DMS153 treated with DMSO at 0.1 percent for 48 hours (cell line): ENCODE measurements at regions not wholly inside any gene's neighbourhood (a gene's known extent, or its start where the extent isn't known, plus 50 kb on each side); places are given as distances from the start of the nearest gene placed in this dataset.
"Not testable (repeated sequence)": the region's sequence is repeated elsewhere in the genome, so short reads cannot be mapped to it uniquely, and the experiment has no call there.

ENCODE experiments used
- DNase-seq: peaks from one replicate; lab custom pipeline; 2025; ENCODE audit not compliant: unreplicated experiment; lab: John Stamatoyannopoulos, UW

- not testable (repeated sequence) for DNase-seq
Observed at GRCh38 chr9:73976424-73976823, 520.7 kb upstream of the RORB start.

- no peak for DNase-seq
Observed at GRCh38 chr9:73979894-73980264, 517.3 kb upstream of the RORB start.

DNA sequence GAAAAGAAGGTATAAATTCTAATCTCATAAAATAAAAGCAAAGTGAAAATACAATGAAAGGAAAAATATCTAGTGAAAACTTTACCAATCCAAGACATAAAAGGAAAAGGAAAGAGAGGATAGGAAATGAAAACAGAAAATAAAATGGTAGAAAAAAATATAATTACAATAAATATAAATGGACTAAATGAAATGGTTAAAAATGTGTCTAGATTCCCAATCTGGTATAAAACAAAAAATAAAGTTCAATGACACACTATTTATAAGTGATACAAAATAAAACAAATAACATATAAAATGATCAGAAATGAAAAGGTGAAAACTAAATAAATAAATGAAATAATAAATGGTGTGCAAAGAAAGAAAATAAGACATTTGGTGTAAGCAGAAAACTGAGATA lies 516.4 kb upstream of the RORB start:
- no peak for DNase-seq

DNA sequence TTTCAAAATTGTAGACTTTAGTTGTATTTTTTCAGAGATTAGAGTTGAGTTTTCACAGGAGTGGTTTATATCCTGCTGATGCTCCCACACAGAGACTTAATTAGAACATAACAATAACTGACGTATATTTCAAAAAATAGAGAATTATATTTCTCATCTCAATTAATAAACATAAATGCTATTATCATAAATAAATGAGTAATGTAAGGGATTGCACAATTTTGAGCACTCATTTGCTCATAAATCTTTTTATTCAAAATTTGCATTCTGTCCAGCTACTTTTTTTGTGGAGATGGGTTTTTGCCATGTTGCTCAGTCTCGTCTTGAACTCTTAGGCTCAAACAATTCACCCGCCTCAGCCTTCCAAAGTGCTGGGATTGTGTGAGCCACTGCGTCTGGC lies 515.7 kb upstream of the RORB start:
- no peak for DNase-seq

- no peak for DNase-seq
Observed at GRCh38 chr9:73995836-73996235, 501.3 kb upstream of the RORB start.

DNA sequence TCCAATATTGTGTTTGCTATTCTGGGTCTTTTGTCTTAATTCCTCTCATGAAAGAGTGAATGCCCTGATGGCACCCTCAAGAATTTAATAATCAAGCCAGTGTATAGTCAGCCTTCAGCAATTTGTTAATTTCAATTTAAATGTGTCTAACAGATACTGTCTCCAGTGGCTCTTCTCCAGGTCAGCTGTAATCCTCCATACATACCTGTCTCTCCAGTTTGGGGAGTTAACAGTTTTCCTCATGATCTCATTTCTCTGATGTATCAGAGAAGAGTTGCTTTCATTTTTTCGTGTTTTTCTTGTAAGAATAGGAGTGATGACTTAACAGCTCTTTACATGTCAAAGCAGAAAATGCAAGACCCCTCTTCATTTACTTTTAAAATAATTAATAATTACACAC lies 500.3 kb upstream of the RORB start:
- no peak for DNase-seq

GRCh38 chr9:74001382-74001781 lies 495.8 kb upstream of the RORB start:
- no peak for DNase-seq

DNA sequence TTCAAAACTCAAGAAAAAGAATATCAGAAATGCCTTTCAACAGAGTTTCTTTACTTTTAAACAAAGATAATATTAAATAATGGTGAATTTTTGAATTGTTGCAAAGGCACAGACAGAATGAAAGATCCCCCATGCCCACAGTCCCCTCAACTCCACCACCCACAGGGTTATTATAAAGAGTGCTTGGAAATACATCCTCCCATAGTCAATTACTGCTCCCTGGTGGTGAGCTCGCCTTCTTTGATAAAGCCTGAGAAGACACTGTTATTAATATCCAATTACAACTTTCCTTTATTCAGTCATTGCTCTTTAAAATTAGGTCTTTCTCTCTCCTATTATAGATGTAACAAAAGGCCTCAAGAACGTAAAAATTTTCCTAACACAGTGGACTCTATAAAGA lies 490.2 kb upstream of the RORB start:
- no peak for DNase-seq

DNA sequence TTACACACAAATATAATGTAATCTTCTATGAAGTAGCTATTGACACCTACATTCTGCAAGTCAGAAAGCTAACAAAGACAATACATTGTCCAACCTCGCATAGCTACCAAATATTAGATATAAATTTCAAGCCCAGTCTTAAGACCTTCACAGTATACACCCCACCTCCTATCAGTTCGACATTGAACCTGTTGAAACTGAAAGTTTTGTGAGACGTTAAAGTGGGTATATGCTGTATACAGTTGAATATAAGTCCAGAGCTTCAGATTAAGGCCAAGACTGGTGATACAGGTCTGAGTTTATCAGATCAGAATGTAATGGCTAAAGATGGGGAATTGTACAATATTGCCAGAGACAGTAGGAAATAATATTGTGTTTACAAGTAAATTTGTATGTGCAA lies 489.3 kb upstream of the RORB start:
- no peak for DNase-seq

- DNase-seq = no peak
Observed at GRCh38 chr9:74016004-74016403, 481.1 kb upstream of the RORB start.

DNA sequence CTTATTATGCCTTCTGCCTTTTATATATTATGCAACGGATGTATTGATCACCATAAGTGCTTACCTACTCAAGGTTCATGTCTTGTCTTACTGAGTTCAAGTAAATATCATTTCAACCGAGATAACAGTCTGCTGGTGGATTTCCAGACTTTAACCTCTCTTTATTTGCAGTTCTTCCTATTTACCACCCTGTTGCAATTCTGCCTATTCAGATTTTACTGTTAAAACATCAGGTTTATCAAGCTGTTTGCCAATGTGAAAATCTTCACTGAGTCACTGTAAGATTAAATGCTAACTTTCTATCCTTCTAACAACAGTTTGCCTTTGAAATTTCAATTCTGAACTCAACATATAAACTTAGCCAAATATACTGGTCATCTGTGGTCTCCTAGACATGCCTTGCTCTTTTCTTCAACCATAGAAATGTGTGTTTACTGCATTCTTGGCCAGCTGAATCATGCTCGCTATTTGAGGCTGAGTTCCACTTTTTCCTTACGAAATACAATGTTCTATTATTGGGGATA lies 471.7 kb upstream of the RORB start:
- DNase-seq = no peak

DNA sequence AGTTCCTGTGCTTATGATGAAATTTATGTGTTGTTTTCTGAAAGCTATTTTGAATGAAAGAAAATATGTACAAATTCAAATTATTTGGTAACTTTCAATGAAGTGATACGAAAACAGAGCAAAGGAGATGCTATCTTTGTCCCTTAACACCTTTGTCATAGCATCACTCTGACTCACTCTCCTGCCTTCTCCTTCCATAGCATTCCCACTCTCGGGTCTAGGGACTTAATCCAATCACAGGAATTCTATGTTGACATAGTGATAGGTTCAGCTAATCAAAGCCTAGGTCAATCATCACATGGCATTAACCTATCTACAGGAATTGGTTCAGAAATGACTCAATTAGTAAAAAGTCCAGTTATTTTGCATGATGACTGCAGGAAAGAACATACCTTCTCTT lies 464.7 kb upstream of the RORB start:
- no peak for DNase-seq

GRCh38 chr9:74035786-74036185 lies 461.3 kb upstream of the RORB start:
- no peak for DNase-seq

GRCh38 chr9:74036549-74037231 lies 460.4 kb upstream of the RORB start:
- DNase-seq = no peak

GRCh38 chr9:74037274-74037673 lies 459.9 kb upstream of the RORB start:
- DNase-seq = no peak

DNA sequence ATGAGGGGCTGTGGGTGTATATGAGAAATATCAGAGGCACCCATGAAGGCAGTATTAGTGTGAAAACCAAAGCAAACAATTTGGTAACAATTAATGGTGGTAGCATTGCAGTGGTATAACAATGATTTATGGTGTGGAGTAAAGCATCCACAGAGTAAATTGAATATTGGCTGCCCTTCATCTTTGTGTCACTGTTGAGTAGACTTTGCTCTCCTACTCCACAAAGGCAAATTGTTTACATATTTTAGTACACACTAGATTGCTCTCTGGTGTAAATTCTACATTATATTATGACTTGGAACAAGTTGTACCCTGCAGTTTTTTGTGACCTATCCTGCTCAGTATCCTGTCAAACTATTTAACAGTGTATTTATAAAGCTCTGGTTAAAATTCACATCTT lies 455.5 kb upstream of the RORB start:
- DNase-seq = no peak

DNA sequence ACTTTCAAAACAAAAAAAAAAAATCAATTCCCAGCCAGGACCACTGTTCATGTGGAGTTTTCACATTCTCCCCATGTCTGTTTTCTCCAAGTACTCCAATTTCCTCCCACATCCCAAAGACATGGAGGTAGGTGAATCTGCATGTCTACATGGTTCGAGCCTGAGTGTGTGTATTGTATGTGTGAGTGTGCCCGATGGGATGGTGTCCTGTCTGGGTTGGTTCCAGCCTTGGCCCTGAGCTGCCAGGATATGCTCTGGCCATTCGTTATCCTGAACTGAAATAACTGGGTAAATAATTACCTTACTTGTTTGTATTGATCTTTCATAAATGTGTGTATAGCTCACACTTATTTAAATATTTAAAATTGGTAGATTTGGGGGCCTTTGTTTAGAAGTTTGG lies 452.3 kb upstream of the RORB start:
- no peak for DNase-seq

GRCh38 chr9:74056023-74056422 lies 441.1 kb upstream of the RORB start:
- no peak for DNase-seq

GRCh38 chr9:74057051-74057450 lies 440.1 kb upstream of the RORB start:
- DNase-seq = not testable (repeated sequence)

GRCh38 chr9:74064702-74065101 lies 432.4 kb upstream of the RORB start:
- no peak for DNase-seq

- no peak for DNase-seq
Observed at GRCh38 chr9:74066128-74066527, 431.0 kb upstream of the RORB start.

DNA sequence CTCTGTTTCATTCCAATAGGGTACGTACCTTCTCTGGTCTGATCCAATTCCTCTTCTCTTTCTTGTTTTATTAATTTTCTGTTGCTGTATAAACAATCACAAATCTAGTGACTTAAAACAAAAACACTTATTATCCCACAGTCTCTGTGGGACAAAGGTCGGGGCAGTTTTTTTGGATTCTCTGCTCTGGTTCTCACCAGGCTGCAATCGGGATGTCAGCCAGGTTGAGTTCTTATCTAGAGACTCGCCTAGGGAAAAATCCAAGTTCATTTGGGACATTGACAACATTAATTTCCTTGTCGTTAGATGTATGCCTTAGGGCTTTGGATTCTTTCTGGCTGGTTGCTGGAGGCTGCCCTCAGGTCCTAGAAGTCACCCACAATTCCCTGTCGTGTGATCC lies 430.5 kb upstream of the RORB start:
- DNase-seq = no peak

- DNase-seq = no peak
Observed at GRCh38 chr9:74071502-74071901, 425.6 kb upstream of the RORB start.
